ENCODE measurements at regions not wholly inside any gene's neighbourhood (a gene's known extent, or its start where the extent isn't known, plus 50 kb on each side); places are given as distances from the start of the nearest gene placed in this dataset.

DNA sequence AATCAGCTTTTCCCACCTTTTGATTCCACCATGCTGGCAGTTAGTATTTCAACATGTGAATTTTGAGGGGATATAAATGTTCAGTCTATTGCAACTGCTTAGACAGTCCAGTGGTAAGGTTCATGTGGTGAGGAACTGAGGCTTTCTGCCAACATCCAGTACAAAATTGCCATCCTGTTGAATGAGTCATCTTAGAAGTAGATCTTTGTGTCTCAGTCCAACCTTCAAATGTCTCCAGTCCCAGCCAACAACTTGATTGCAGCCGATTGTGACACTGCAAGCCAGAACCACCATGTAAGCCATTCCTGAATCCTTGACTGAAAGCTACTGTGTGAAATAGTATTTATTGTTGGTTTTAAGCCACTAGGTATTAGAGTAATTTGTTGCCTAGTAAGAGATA lies 331.5 kb upstream of the GRIN3A start:
- TF ChIP-seq, protein P1, sequence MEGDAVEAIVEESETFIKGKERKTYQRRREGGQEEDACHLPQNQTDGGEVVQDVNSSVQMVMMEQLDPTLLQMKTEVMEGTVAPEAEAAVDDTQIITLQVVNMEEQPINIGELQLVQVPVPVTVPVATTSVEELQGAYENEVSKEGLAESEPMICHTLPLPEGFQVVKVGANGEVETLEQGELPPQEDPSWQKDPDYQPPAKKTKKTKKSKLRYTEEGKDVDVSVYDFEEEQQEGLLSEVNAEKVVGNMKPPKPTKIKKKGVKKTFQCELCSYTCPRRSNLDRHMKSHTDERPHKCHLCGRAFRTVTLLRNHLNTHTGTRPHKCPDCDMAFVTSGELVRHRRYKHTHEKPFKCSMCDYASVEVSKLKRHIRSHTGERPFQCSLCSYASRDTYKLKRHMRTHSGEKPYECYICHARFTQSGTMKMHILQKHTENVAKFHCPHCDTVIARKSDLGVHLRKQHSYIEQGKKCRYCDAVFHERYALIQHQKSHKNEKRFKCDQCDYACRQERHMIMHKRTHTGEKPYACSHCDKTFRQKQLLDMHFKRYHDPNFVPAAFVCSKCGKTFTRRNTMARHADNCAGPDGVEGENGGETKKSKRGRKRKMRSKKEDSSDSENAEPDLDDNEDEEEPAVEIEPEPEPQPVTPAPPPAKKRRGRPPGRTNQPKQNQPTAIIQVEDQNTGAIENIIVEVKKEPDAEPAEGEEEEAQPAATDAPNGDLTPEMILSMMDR (IDR thresholded peaks at IDR 0.05): no peak
- TF ChIP-seq POLR2AphosphoS5 (IDR thresholded peaks at IDR 0.05; ENCODE audit: low read depth, low read length): no peak
- TF ChIP-seq TCF7L2 (IDR thresholded peaks at IDR 0.05; ENCODE audit: low read depth, low read length): no peak
- TF ChIP-seq REST (IDR thresholded peaks at IDR 0.05; ENCODE audit: insufficient read depth in 1 of 2, low read depth in 2 of 2, low read length in 1 of 2): no peak
- no peak for TF ChIP-seq SIN3A (IDR thresholded peaks at IDR 0.05; ENCODE audit: borderline replicate concordance, insufficient read depth, low read depth, low read length)
- intact Hi-C loops (cut with micrococcal nuclease; ENCODE audit: unreplicated experiment): no loop called here

GRCh38 chr9:102054811-102055210 lies 316.4 kb upstream of the GRIN3A start:
- Histone ChIP-seq H3K4me1 (ENCODE audit: control insufficient read depth, insufficient read depth, low read length) (no peaks in the 10 kb centered on the region), H3K36me3 (ENCODE audit: control insufficient read depth, insufficient read depth, low read length) (no peaks in the 10 kb centered on the region), H3K4me3 (ENCODE audit: low read depth in 2 of 2, low read length in 2 of 2) (no peak overlapping the region), H3K27ac (ENCODE audit: low read length) (no peak overlapping the region), H3K9me3 (ENCODE audit: control insufficient read depth, insufficient read depth, low read depth, low read length) (no peaks in the 10 kb centered on the region; the same call in 1 of the 2 replicates), H3K27me3 (ENCODE audit: control insufficient read depth, insufficient read depth, low read length) (no peaks in the 10 kb centered on the region)
- BruUV-seq (replicated peaks): no TSS peak
- CTCF ChIA-PET: no interaction called here
- DNase-seq (ENCODE audit: low read depth, low spot score) (no peak), ATAC-seq (no peak)
- in situ Hi-C loops (cut with HindIII; ENCODE audit: low pct_unique_long_range_greater_than_20kb, low sequenced_read_pairs) (no loop called here), intact Hi-C loops (cut with micrococcal nuclease; ENCODE audit: unreplicated experiment) (no loop called here)
- POLR2A ChIA-PET: no interaction called here
- TF ChIP-seq, protein P1 (IDR thresholded peaks at IDR 0.05): no peak
- TF ChIP-seq REST (IDR thresholded peaks at IDR 0.05; ENCODE audit: insufficient read depth in 1 of 2, low read depth in 2 of 2, low read length in 1 of 2): no peak
- TF ChIP-seq SIN3A (IDR thresholded peaks at IDR 0.05; ENCODE audit: borderline replicate concordance, insufficient read depth, low read depth, low read length): no peak
- TF ChIP-seq POLR2AphosphoS5 (IDR thresholded peaks at IDR 0.05; ENCODE audit: low read depth, low read length): no peak
- TF ChIP-seq TCF7L2 (IDR thresholded peaks at IDR 0.05; ENCODE audit: low read depth, low read length): no peak

More for the DNA sequence above, 331.5 kb upstream of the GRIN3A start:
- ATAC-seq (no peak), DNase-seq (ENCODE audit: low read depth, low spot score) (no peak)
- CTCF ChIA-PET: no interaction called here
- H3K27me3 ChIP-seq (ENCODE audit: control insufficient read depth, insufficient read depth, low read length): no peaks in the 10 kb centered on the region
- no peaks in the 10 kb centered on the region for H3K36me3 ChIP-seq (ENCODE audit: control insufficient read depth, insufficient read depth, low read length)
- H3K4me3 ChIP-seq (ENCODE audit: low read depth in 2 of 2, low read length in 2 of 2): no peak overlapping the region
- H3K27ac ChIP-seq (ENCODE audit: low read length): no peak overlapping the region
- no TSS peak for BruUV-seq (replicated peaks)
- in situ Hi-C loops (cut with HindIII; ENCODE audit: low pct_unique_long_range_greater_than_20kb, low sequenced_read_pairs): no loop called here
- POLR2A ChIA-PET: no interaction called here
- no peaks in the 10 kb centered on the region for H3K9me3 ChIP-seq (ENCODE audit: control insufficient read depth, insufficient read depth, low read depth, low read length)
- no peaks in the 10 kb centered on the region for H3K4me1 ChIP-seq (ENCODE audit: control insufficient read depth, insufficient read depth, low read length)
